ENCODE measurements at regions not wholly inside any gene's neighbourhood (a gene's known extent, or its start where the extent isn't known, plus 50 kb on each side); places are given as distances from the start of the nearest gene placed in this dataset.

DNA sequence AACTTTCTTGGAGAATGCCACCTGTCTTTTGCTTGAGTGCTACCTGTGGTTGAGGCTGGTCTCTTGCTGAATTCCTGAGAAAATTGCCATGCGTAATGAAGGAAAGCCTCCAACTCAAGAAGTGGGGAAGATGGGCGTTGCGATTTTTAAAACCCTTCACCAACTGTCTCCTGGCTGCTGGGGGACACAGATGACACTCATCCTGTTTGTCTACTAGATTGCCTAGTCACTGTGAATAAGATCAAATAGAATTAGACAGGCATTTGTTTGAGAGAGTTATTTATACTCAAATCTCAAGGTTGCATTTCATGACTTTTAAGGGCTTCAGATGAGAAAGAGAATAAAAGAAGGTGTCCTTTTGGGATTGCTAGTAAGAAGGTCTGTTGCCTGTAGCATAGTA, 84.3 kb upstream of the MTPN start:
- no peak for DNase-seq

DNA sequence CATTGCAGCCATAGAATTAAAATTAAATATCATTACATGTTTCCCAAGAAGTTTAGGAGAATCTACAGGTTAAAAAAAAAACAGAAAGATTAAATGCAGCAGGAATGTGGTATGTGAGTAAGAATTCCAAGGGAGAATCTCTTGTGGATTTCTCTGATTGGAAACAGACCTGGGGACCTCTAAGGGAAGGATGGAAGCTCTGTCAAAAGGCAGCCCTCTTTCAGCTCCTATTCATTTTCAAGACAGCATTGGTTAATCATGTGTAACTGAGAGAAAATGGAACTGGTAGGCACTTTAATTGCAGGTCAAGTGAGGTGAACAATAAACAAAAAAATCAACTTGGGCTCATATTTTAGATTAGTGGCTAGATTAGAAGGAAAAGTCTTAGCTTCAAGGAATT, 81.4 kb upstream of the MTPN start:
- no peak for DNase-seq

DNA sequence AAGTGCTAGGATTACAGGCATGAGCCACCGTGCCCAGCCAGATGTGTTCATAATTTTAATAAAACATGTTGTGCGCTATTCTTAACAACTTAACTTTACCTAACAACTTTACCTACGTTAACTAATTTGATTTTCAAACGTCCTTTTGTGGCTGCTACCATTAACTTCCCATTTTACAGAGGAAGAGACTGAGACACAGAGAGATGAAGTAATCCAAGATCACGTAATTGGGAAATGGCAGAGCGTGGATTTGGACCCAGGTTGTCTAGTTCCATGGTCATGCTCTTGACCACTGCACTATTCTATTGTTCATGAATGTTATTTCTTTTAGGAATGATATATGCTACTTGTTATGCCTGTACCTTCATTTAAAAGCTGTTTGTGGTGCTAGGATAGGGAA, 80.3 kb upstream of the MTPN start:
- no peak for DNase-seq

DNA sequence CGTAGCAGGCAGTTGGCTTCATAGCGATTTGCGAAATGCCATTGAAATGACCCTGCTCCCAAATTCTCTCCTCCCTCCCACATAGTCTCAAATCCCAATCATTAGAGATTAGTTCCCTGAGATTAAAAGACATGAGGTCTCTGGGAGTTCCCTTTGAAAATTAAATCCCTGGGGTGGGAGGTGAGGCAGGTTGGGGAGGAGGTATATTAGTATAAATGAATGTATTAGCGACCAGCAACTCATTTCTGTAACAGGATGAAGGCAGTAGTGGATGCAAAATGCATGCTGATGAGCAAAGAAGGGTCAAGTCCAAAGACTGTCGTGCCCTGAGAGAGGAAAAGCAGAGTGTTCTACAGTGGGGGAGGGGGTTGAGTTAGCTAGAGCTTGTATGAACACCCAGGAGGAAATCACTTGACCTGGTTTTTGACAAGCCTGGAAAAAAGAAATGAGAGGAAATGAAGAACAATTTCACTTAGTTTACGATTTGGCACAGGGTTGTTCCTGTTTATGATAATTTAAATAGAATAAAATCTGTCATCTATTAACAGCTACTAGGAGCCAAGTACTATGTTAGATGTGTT, 79.6 kb upstream of the MTPN start:
- DNase-seq = no peak

DNA sequence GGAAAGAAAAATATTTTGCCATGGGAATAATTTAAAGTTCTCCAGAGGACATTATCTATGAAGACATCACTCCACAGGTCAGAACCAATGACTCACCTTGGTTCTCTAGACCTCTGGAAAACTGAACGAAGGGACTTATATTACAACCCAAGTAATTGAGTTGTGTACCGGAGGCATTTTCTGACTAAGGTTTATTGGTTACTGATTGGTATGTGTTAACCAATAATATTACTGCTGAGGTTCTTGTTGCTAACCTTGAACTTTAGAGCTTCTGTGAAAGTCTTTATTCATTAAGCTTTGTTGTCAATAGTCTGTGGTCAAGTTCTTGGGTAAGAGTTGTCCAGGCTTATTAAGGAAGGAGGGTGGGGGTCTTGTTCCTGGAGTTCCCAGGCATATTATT, 78.1 kb upstream of the MTPN start:
- DNase-seq = no peak

DNA sequence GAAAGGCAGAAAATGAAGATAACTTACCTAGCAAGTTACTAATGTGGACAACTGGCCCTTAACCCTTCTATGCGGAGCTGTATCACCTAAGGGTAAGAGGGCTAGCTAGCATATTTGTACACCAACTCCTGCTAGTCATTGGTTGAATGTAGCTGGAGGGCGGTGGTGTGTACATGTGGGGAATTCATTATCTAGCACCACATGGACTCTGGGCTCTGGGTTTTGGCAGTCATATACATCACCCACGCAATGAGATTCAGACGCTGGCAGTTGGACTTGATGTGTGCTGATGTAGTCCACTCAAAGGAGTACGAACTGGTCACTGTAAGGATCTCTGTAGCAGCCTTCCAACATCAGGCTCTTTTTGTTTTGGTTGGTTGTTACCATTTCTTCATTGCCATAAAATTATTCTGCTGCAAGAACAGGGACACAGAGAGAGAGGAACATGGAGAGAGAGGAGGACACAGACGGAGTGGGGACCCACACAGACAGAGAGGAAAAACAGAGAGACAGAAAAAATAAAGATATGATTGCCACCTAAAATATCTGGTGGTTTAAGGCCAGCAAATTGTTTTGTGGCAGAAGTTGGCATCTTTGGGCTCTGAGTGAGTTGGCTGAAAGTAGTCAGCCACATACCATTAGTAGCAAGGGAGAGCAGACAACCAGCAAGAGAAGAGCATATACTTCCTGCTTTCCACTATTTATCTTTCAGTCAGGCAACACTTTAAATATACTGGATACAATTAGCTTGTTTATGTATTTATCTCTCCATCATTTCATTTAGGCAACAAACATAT, 76.7 kb upstream of the MTPN start:
- no peak for DNase-seq

DNA sequence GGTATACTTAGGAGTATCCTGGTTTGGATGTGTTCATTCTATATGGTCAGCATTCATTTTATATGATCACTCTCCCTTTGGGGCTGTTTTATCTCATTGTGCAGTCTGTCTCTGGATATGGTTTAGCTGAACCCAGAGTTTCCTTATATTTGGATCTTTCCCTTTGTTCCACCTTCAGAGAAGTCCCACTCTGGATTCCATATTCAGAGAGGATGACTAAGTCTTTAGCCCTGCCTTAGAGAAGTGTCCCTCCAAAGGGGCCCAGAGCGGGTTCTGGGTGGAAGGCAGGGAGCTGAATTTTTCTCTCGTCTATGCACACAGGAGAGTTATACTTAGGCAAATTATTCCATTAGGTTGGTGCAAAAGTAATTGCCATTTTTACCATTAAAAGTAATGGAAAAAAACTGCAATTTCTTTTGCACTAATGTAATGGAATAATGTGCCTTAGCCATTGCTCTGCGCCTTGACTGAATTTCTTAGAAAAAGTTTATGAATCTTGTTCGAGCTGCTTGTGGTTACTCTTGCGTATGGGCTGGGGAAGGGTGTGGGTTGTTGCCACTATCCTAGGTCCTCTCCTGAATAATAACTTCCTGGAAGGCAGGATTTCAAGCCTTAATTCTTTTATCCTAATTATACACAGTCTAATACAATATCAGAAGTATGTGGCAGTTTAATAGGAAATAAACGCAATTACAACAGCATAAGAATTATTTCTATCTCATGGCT, 74.2 kb upstream of the MTPN start:
- no peak for DNase-seq

DNA sequence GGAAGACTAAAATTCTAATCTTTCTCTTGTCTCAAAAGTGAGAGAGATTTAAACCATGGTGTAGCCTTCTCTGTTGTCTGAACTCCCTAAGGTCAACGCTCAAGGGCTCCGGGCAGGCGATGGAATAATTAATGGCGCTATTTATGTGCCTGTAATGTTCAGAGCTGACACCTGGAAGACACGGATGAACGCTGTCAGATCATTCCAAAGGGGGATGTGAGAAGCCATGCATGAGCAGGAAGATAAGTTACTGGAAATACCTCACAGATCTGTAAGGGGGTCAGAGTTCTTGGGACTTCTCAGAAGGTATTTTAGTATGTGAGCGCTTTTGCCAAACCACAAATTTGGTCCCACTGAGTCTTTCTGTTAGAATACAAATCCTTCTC, 73.3 kb upstream of the MTPN start:
- DNase-seq = no peak

DNA sequence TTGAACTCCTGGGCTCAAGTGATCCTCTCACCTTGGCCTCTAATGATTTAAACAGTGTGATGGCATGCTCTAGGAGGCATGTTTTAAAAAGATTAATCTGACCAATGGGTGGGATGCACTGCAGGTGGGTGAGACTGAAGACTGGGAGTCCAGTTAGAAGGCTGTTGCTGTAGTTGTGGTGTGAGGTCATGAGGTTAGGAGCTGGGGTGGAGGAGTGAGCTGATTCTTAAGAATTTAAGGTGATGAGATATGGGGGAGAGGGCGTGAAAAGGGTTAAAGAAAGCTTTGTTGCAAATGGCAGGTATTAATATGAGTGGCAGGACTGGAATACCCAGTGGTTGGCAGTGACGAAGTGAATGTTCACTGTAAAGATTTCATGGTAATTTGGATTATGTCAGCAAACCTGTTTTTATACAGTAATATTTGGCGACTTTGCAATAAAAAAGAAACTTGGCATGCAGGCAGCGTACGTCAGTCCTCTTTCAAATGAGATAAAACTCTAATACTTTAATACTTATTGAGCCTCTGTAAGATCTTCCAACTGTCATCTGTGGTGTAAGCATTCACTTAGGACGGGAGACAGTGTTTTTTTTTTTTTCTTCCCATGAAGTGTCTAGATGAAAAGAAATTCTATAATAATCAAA, 72.8 kb upstream of the MTPN start:
- DNase-seq = no peak

DNA sequence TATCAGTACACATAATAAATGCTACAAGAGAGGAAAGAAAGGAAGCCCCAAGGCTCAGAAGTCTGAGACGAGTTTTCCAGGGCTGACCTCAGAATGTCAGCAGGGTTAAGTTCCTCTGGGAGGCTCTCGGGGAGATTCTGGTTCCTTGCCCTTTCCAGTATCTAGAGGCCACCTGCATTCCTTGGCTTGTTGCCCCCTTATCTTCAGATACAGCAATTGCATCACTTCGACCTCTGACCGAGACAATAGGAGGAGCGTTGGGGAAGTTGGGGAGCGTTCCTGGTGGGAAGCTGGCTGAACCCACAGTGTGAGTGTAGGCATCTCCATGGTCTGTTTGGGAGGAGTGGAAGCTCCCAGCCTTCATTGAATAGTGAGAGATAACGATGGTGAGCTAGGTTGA, 72.0 kb upstream of the MTPN start:
- DNase-seq = no peak

DNA sequence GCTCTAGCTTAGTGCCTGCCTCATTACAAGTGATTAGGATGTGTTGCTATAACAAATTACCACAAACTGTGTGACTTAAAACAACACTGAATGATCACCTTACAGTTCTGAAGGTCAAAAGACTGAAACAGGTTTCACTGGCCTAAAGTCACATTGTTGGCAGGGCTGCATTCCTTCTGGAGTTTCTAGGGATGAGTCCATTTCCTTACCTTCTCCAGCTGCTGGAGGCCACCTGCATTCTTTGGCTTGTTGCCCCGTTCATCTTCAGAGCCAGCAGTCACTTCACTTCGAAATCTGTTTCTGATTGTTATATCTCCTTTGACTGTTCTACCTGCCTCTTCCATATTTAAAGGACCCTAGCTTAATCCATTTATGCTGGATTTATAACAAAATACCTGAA, 69.4 kb upstream of the MTPN start:
- DNase-seq = no peak

DNA sequence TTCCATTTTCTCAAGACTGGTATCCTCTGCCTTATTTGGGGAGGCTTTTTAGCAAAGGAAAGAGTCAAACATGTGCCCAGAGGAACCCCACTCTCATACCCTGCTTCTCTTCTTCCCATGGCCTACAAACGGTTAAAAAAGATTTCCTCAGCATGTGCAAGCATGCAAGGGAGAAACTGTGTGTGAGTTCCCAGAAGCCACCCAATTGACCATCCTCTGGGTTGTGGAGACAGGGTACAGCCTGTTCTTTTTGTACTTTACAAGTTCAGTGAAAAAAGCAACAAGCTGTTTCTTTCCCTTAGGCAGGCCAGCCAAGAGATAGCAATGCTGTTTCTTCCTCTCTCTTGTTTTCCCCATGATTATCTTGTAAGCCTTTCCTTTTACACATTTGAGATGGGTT, 68.8 kb upstream of the MTPN start:
- no peak for DNase-seq

DNA sequence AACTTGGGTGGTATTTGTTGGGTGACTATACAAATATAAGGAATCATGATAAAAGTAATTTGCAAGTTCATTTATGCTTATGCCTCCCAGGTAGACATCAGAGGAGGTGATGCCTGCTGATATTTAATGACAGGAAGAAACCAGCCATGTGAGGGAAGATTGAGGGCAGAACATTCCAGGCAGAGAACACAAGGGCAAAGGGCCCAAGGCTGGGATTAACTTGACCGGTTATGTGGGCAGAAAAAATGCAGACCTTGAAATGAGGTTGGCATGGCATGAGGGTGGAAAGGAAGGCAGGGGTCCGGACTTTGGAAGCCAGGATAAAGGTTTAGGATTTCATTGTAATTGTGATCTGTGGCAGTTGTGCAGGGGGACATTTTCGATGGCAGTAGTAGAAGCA, 68.0 kb upstream of the MTPN start:
- no peak for DNase-seq

DNA sequence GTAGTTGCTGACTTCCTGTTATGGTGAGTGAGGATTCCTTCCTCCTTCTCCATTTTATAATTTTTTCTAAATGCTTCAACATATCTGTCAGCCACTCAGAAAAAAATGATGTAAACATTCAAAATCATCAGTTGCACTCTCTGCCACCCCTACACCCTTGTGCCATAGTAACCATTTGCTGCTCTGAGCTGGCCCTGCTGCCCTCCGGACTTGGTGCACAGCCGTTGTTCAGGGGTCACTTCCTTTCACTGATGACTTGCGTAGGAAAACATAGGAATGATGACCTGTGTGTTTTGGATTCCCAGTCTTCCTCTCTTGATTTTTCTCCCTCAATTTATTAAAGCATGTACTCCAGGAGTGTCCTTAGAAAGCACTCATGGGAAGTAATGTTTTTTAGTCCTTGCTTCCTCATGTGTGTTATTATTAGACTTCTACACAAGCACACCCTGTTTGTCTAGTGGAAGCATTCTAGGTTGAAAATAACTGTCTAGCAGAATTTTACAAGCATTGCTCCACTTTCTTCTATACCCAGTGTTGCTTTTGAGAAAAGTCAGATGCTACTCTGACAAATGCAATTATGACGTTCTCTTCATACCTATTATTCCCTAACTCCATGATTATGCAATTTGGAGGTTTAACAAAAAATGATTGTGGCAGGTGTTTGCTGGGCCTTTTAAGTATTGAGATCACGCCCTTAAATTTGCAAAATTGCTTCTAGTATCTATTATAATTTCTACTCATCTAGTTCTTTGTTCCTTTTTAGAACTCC, 62.6 kb upstream of the MTPN start:
- DNase-seq = no peak

DNA sequence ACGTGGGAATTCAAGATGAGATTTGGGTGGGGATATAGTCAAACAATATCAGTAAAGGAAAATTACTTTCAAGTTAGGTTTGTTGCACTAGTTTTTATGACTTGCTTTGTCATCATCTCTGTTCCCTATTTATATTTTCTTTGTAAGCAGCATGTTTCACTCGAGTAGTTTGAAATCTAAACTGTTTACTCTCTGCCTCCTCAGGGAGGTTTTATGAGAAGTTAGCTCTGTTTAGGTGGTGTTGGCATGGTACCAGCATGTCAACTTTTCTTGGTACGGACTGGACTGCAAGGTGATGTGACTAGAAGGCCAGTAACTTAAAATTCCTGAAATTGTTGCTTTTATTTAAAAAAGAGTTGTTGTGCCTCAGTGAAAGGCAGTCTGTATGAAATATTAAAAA, 59.2 kb upstream of the MTPN start:
- no peak for DNase-seq

DNA sequence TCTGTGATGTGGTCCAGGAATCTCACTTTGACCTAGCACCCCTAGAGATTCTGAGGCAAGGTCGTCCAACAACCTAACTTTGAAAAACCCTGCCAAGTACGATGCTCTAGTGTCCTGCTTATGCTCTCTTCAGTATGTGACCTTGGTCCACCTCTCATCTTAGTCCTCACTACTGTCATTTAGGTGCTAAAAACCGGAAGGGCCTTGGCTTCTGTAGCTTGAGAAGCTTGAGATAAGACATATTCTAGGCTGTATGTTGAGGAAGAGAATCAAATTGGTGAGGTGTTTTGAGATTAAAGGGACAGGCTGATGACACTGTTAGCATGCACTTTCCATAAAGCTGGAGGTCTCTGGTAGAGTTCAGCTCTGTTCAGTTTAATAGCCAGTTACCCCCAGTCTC, 57.0 kb upstream of the MTPN start:
- DNase-seq = no peak

DNA sequence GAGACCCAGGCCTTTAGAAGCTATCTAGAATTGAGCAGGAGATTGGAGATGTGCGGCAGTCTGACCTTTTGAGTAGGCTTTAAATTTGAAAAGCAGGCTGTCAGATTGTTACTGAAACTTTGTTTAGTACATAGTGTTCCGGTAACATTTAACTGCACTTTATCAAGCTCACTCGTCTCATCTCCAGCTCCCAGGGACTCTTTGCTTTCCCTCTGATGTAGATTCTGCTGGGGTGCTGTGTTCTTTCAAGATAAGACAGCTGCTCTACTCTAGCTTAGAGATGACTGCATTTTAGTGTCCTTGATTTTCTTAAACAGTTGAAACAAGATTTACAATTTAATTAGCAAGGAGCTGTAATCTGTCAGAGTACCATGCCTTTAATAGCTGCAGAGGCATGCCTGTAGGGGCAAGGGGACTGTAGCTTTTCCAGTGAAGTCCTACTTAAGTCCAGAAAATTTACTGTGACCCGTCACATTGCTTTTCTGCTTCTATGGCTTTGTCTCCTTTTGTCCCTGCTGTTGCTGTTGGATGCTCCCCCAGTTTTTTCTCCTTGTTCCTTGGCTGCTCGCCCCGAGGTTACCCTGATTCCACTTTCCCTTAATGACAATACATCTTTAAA, 56.4 kb upstream of the MTPN start:
- DNase-seq = no peak

DNA sequence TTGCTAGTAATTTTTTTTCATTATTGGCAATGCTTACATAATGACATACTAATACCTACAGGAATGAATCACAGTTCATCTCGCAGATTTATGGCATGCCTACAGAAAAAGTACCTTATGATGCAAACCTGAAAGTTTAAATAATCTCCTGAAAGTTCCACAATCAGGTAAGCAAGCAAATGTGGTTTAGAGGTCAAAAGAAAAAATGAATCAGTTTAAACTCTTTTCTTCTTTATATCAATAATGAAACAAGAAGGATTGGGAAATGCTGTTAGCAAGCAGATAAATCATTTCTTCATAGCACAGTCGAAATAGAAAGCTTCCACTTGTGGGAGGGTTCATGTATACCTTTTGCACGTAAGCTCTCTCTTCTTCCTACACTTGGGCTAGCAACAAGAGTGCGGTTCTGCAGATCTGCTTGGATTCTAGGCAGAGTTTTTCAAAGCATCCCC, 53.7 kb upstream of the MTPN start:
- no peak for DNase-seq

DNA sequence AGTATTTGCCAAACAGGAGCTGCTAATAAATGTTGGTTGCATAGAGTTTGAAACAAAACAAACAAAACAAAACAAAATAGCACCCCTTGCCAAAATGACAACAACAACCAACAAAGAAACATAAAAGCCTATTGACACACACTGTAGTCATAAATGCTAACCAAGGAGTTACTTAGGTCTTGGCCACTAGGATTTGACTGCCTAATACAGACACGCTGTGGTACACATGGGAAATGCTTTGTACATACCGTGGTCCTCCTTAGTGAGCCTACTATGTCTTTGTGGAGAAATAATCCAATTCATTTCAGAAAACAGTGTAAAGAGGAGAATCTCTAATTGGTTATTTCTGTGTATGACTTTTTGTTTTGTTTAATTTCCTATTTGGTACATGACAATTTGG, 53.2 kb upstream of the MTPN start:
- DNase-seq = no peak

DNA sequence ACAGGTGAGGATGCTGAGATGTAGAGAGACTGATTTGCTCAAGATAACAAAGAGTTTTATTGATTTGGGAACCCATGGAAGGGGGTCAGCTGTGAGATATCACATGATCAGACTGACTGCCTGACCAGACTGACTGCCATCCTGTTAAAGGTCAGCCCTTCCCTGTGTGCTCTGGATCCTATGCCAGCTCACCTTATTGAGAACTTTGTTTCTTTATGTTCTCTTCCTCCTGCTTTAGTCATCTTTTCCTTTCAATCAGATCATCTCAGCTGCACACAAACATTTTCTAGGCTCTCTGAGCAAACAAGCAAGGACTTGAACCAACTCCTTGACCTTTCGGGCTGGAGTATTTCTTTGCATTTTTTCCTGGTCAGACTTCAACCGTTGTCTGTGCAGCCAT, 50.0 kb upstream of the MTPN start:
- no peak for DNase-seq
